Motor neuron (in vitro differentiated cells): ENCODE measurements at regions not wholly inside any gene's neighbourhood (a gene's known extent, or its start where the extent isn't known, plus 50 kb on each side); places are given as distances from the start of the nearest gene placed in this dataset.
A peak's percentile ranks its signal among the peaks of the same experiment; 100 is the strongest.
"Not testable (repeated sequence)": the region's sequence is repeated elsewhere in the genome, so short reads cannot be mapped to it uniquely, and the experiment has no call there.

Experiments used
- ATAC-seq, 8 experiments: fragments of 200-7000 bp; cut with Tn5 transposase; replicated peaks in 6 of 8; 2 replicates each; pipeline ENCODE4 v1.8.0; 2021; ENCODE audit warnings: mild to moderate bottlenecking in 8 of 8, moderate library complexity in 8 of 8
- H3K27ac ChIP-seq, 2 donors: fragments of 250-450 bp; sonication (Bioruptor Pico); 2 replicates each; pipeline ENCODE4 v1.9.0; 2021; ENCODE audit warnings: antibody characterized with exemption in 2 of 2, mild to moderate bottlenecking in 2 of 2, moderate library complexity in 1 of 2
- H3K4me1 ChIP-seq, 2 donors: fragments of 250-450 bp; sonication (Bioruptor Pico); replicated peaks in 1 of 2; 2 replicates each; pipeline ENCODE4 v1.6.1; 2021; ENCODE audit warnings: antibody characterized with exemption in 2 of 2, mild to moderate bottlenecking in 2 of 2, moderate library complexity in 1 of 2
- H3K4me3 ChIP-seq, 5 donors: fragments of 250-450 bp; sonication (Bioruptor Pico); 2 replicates each; pipeline ENCODE4 v1.9.0; 2021; ENCODE audit warnings: antibody characterized with exemption in 5 of 5, mild to moderate bottlenecking in 5 of 5, moderate library complexity in 4 of 5
- WGBS, 10 experiments: fragments of 450-650 bp; shearing (Covaris generic); methylation state at CpG; one replicate each; pipeline ENCODE4 v1.0.0; 2022; 5-methylcytosine and 5-hydroxymethylcytosine counted together
- in situ Hi-C, 9 experiments: fragments of 400-800 bp; cut with MboI; loops; one replicate each; pipeline ENCODE4 v1.15.0; 2021; ENCODE audit warnings: low sequenced_read_pairs in 9 of 9, low pct_unique_long_range_greater_than_20kb in 2 of 9; ENCODE audit not compliant: unreplicated experiment in 9 of 9

GRCh38 chr3:198158007-198158406 is 198.0 kb downstream of the LMLN start:
- H3K27ac ChIP-seq, ATAC-seq, in situ Hi-C loops, H3K4me1 ChIP-seq: not testable (repeated sequence)
- no CpG with 5 or more reads among the region's 12 CpGs for WGBS, 10 experiments
- H3K4me3 ChIP-seq: peak overlapping the region; percentile 15 to 36 (median 20)

GRCh38 chr3:198167339-198168039 is 207.5 kb downstream of the LMLN start:
- ATAC-seq, H3K4me3 ChIP-seq, in situ Hi-C loops, H3K4me1 ChIP-seq, H3K27ac ChIP-seq: not testable (repeated sequence)
- WGBS, 10 experiments: 0 to 40% (median 0%) methylated on average over 1 to 2 of the region's 17 CpGs; no CpG with 5 or more reads in 7 of the 10 experiments

- no CpG with 5 or more reads among the region's 1 CpG for WGBS, 10 experiments
- ATAC-seq, H3K27ac ChIP-seq, H3K4me3 ChIP-seq, in situ Hi-C loops, H3K4me1 ChIP-seq: not testable (repeated sequence)
These were observed 210.8 kb downstream of the LMLN start for GRCh38 chr3:198170781-198171180.

- not testable (repeated sequence) for ATAC-seq
These were observed 213.1 kb downstream of the LMLN start for GRCh38 chr3:198173080-198173479.

GRCh38 chr3:198173929-198174574 is 214.0 kb downstream of the LMLN start:
- ATAC-seq, in situ Hi-C loops, H3K4me3 ChIP-seq, H3K27ac ChIP-seq, H3K4me1 ChIP-seq: not testable (repeated sequence)
- no CpG with 5 or more reads among the region's 1 CpG for WGBS, 10 experiments

More at GRCh38 chr3:198173080-198173479, 213.1 kb downstream of the LMLN start:
- H3K27ac ChIP-seq, H3K4me3 ChIP-seq, H3K4me1 ChIP-seq, in situ Hi-C loops: not testable (repeated sequence)
- WGBS, 10 experiments: 90 to 100% methylated on average over 2 of the region's 5 CpGs; no CpG with 5 or more reads in 8 of the 10 experiments
